ENCODE measurements at regions not wholly inside any gene's neighbourhood (a gene's known extent, or its start where the extent isn't known, plus 50 kb on each side); places are given as distances from the start of the nearest gene placed in this dataset.

DNA sequence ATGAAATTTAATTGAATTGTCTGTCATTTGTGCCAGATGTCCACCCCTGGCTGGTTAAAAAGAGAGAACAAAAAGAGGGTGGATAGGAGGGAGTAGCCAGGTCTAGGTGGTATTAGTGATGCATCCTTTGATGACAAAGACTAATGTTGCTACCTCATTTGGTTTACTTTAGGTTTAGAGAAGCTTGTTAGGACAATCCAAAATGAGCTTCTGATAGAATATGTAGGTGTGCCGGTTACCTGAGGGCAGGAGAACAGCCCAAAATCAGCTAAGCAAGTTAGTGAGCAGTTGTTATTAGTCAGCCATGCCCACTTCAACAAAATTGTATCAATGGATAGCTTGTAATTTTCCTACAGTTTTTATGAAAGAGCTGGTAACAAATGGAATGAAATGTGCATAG lies 61.4 kb upstream of the PTGS2 start:
- intact Hi-C loops (cut with DNase I): no loop called here
- Histone ChIP-seq H3K4me3 (no peak overlapping the region), H3K9me3 (no peaks in the 10 kb centered on the region), H3K27me3 (no peaks in the 10 kb centered on the region), H3K27ac (no peak overlapping the region), H3K4me1 (no peaks in the 10 kb centered on the region), H3K36me3 (no peaks in the 10 kb centered on the region)
- ATAC-seq (no peak), DNase-seq (no peak)
- WGBS, 4 donors: 74 to 90% (median 85%) methylated on average over 1 of the region's 1 CpG
- TF ChIP-seq, protein P1, sequence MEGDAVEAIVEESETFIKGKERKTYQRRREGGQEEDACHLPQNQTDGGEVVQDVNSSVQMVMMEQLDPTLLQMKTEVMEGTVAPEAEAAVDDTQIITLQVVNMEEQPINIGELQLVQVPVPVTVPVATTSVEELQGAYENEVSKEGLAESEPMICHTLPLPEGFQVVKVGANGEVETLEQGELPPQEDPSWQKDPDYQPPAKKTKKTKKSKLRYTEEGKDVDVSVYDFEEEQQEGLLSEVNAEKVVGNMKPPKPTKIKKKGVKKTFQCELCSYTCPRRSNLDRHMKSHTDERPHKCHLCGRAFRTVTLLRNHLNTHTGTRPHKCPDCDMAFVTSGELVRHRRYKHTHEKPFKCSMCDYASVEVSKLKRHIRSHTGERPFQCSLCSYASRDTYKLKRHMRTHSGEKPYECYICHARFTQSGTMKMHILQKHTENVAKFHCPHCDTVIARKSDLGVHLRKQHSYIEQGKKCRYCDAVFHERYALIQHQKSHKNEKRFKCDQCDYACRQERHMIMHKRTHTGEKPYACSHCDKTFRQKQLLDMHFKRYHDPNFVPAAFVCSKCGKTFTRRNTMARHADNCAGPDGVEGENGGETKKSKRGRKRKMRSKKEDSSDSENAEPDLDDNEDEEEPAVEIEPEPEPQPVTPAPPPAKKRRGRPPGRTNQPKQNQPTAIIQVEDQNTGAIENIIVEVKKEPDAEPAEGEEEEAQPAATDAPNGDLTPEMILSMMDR (IDR thresholded peaks at IDR 0.05): no peak
- TF ChIP-seq POLR2A (IDR thresholded peaks at IDR 0.05): no peak

- 82 to 86% (median 83%) methylated on average over 2 of the region's 2 CpGs for WGBS, 4 donors
- H3K9me3 ChIP-seq: no peaks in the 10 kb centered on the region
- intact Hi-C loops (cut with DNase I): no loop called here
- no peaks in the 10 kb centered on the region for H3K4me1 ChIP-seq
- TF ChIP-seq POLR2A (IDR thresholded peaks at IDR 0.05): no peak
- TF ChIP-seq, protein P1 (IDR thresholded peaks at IDR 0.05): no peak
- ATAC-seq (no peak), DNase-seq (no peak)
- H3K4me3 ChIP-seq: no peak overlapping the region
- no peak overlapping the region for H3K27ac ChIP-seq
- H3K27me3 ChIP-seq: no peaks in the 10 kb centered on the region
- no peaks in the 10 kb centered on the region for H3K36me3 ChIP-seq
Measured at GRCh38 chr1:186740324-186740723, 60.1 kb upstream of the PTGS2 start.

- intact Hi-C loops (cut with DNase I): no loop called here
- TF ChIP-seq, protein P1 (IDR thresholded peaks at IDR 0.05): no peak
- TF ChIP-seq POLR2A (IDR thresholded peaks at IDR 0.05): no peak
- H3K4me3 ChIP-seq: no peak overlapping the region
- DNase-seq (no peak), ATAC-seq (no peak)
- no peaks in the 10 kb centered on the region for H3K27me3 ChIP-seq
- no peaks in the 10 kb centered on the region for H3K4me1 ChIP-seq
- H3K9me3 ChIP-seq: no peaks in the 10 kb centered on the region
- H3K27ac ChIP-seq: no peak overlapping the region
- 86 to 92% (median 89%) methylated on average over 4 of the region's 4 CpGs for WGBS, 4 donors
- no peaks in the 10 kb centered on the region for H3K36me3 ChIP-seq
Measured at GRCh38 chr1:186739515-186739914, 59.3 kb upstream of the PTGS2 start.

- no peak for ATAC-seq
- no peaks in the 10 kb centered on the region for H3K36me3 ChIP-seq
- no peaks in the 10 kb centered on the region for H3K4me1 ChIP-seq
- no peak overlapping the region for H3K27ac ChIP-seq
- no peak overlapping the region for H3K4me3 ChIP-seq
- TF ChIP-seq, protein P1 (IDR thresholded peaks at IDR 0.05): no peak
- TF ChIP-seq POLR2A (IDR thresholded peaks at IDR 0.05): no peak
- intact Hi-C loops (cut with DNase I): no loop called here
- H3K27me3 ChIP-seq: no peaks in the 10 kb centered on the region
- no peaks in the 10 kb centered on the region for H3K9me3 ChIP-seq
- no peak for DNase-seq
- WGBS, 4 donors: 67 to 86% (median 78%) methylated on average over 1 of the region's 1 CpG
Measured at GRCh38 chr1:186738926-186739325, 58.7 kb upstream of the PTGS2 start.
